ENCODE measurements at regions not wholly inside any gene's neighbourhood (a gene's known extent, or its start where the extent isn't known, plus 50 kb on each side); places are given as distances from the start of the nearest gene placed in this dataset. TPM values are rescaled to one million over a fixed set of nuclear protein-coding genes. Genes with fewer than 3 reads are reported as not detected.

- no peaks in the 10 kb centered on the region for H3K27me3 ChIP-seq (ENCODE audit: control insufficient read depth in 2 of 2, insufficient read depth in 2 of 2, low read length in 2 of 2)
- Mint-ChIP-seq H3K36me3 (no peaks in the 10 kb centered on the region), H3K27ac (no peak overlapping the region), H3K4me1 (peaks cover 5% of the 10 kb centered on the region), H3K4me3 (no peak overlapping the region), H3K9me3 (peaks cover 0 to 2% (median 0%) of the 10 kb centered on the region in 7 donors), H3K27me3 (ENCODE audit: low read depth in 3 of 3) (peaks cover 0 to 5% (median 1%) of the 10 kb centered on the region in 3 donors)
- no peaks in the 10 kb centered on the region for H3K36me3 ChIP-seq (replicated peaks in 1 of 2; ENCODE audit: control insufficient read depth in 1 of 2, insufficient read depth in 2 of 2, low read length in 2 of 2)
- peak overlapping the region; percentile 79 for H2AFZ ChIP-seq (ENCODE audit: insufficient read depth, low read depth, low read length, poor library complexity, severe bottlenecking)
- H3K9ac ChIP-seq (ENCODE audit: insufficient read depth, low read length, poor library complexity, severe bottlenecking), result no peak overlapping the region
- TF ChIP-seq CTCF (IDR thresholded peaks at IDR 0.05), result no peak
- no peak overlapping the region for H3K27ac ChIP-seq (ENCODE audit: low read depth in 1 of 2, low read length in 2 of 2)
- DNase-seq, result peak in 1 of 3 donors; percentile 4
- WGBS (ENCODE audit: insufficient coverage), result 100% methylated on average over 1 of the region's 2 CpGs
- peaks cover 6% of the 10 kb centered on the region in 2 donors for H3K4me1 ChIP-seq (ENCODE audit: control insufficient read depth in 1 of 2, insufficient read depth in 2 of 2, low read length in 2 of 2)
- peak overlapping the region in 1 of 3 experiments; percentile 79 for H3K4me3 ChIP-seq (replicated peaks in 1 of 3; ENCODE audit: low read depth in 2 of 3, low read length in 3 of 3)
- peak overlapping the region; percentile 93 for H3K4me2 ChIP-seq (replicated peaks; ENCODE audit: extremely low read depth, low read length, poor library complexity, severe bottlenecking)
- no peaks in the 10 kb centered on the region for H3K79me2 ChIP-seq (ENCODE audit: insufficient read depth, low read length)
- no peaks in the 10 kb centered on the region for H3K9me3 ChIP-seq (replicated peaks in 1 of 2; ENCODE audit: control insufficient read depth in 1 of 2, insufficient read depth in 1 of 2, low read length in 2 of 2)
- intact Hi-C loops (cut with micrococcal nuclease), result no loop called here
- no peaks in the 10 kb centered on the region for H4K20me1 ChIP-seq (ENCODE audit: insufficient read depth, low read length)
Observed at GRCh38 chr5:69043655-69043996, 50.2 kb upstream of the SLC30A5 start.

Small RNA genes lying in the stretch of these regions (small RNA-seq; reads per million reads assigned to genes)
- gene RF00096 (ENCODE audit: insufficient read length, low read depth) (3.1 reads per million, percentile 24 among the genes with 10 or more reads in this experiment), gene RN7SKP251 (ENCODE audit: insufficient read length, low read depth) (not detected), gene VWA8P1 (ENCODE audit: insufficient read length, low read depth) (not detected)

Measured in CD14-positive monocyte (primary cell).